ENCODE measurements at regions not wholly inside any gene's neighbourhood (a gene's known extent, or its start where the extent isn't known, plus 50 kb on each side); places are given as distances from the start of the nearest gene placed in this dataset.
"Not testable (repeated sequence)": the region's sequence is repeated elsewhere in the genome, so short reads cannot be mapped to it uniquely, and the experiment has no call there.

- no peak for DNase-seq
Measured at GRCh38 chr11:70595452-70595851, 197.1 kb downstream of the CTTN start.

DNA sequence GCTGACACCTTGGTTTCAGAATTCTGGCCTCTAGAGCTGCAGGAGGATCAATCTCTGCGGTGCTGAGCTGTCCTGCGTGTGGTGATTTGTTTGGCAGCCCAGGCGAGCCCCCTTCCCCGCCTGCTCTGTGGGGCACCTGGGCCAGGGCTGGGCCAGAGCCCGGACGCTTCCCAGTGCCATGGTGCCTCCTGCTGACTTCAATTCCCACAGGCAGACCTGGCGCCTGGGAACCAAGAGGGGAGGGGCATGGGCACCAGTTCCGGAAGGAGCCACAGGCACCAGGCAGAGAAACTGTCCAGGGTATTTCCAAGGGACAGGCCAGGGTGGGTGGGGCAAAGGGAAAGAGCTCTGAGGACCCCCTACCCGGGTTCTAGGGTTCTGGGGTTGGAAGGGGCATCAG, 197.8 kb downstream of the CTTN start:
- DNase-seq = no peak

DNA sequence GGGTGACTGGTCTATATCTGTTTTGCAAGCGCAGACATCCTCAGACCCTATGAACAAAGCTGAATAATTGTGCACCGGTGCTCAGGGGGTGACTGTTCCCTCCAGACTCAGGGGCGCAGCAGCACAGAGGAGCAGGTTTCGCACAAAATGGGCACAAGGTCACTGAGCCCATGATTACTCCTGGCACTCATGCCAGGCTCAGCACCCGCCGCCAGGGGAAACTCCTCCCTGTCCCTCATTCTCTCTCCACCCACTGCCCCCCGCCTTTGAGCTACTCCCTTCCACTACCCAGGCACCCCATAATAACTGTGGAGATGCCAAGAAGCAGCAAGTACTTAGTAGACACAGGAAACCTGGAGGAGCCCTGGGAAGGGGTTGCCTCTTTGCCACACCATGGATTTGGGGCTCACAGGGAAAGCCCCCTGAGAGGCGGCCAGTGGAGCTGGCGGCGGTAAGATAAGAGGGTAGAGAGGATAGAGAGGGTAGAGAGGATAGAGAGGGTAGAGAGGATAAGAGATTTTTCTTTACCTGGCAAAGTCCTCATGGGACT, 198.8 kb downstream of the CTTN start:
- DNase-seq = no peak

GRCh38 chr11:70597751-70598625, 199.7 kb downstream of the CTTN start:
- DNase-seq = no peak

- DNase-seq = not testable (repeated sequence)
Measured at GRCh38 chr11:70600911-70601415, 202.6 kb downstream of the CTTN start.

- no peak for DNase-seq
Measured at GRCh38 chr11:70601861-70602538, 203.7 kb downstream of the CTTN start.

GRCh38 chr11:70603114-70603755, 204.9 kb downstream of the CTTN start:
- no peak for DNase-seq

- no peak for DNase-seq
Measured at GRCh38 chr11:70603756-70604211, 205.5 kb downstream of the CTTN start.

- DNase-seq = no peak
Measured at GRCh38 chr11:70604221-70604620, 205.9 kb downstream of the CTTN start.

- DNase-seq = no peak
Measured at GRCh38 chr11:70604630-70605467, 206.5 kb downstream of the CTTN start.

- no peak for DNase-seq
Measured at GRCh38 chr11:70605468-70605815, 207.1 kb downstream of the CTTN start.

GRCh38 chr11:70605846-70606245, 207.5 kb downstream of the CTTN start:
- DNase-seq = no peak

GRCh38 chr11:70606248-70606950, 208.1 kb downstream of the CTTN start:
- no peak for DNase-seq

DNA sequence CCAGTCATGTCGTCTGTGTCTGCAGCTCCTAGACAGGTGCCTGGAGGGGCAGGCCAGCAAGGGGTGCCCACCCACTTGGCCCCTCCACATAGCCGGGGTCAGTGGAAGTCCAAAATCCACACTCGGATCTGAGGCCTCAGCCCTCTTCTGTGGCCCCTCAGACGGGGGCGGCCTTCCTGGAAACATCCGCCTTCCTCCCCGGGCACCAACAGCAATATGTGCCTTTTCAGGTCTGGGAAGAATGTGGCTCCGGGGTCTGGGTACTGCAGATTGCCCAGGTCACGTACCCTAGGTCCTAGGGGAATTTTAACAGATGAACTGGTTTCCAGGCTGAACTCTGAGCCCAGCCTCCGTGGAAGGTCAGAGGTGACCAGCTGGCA, 208.6 kb downstream of the CTTN start:
- DNase-seq = no peak

- DNase-seq = no peak
Measured at GRCh38 chr11:70607561-70607960, 209.2 kb downstream of the CTTN start.

GRCh38 chr11:70608568-70609470, 210.5 kb downstream of the CTTN start:
- DNase-seq = no peak

GRCh38 chr11:70610566-70611565, 212.5 kb downstream of the CTTN start:
- DNase-seq = no peak

GRCh38 chr11:70611821-70612220, 213.5 kb downstream of the CTTN start:
- no peak for DNase-seq

- DNase-seq = no peak
Measured at GRCh38 chr11:70612459-70613141, 214.3 kb downstream of the CTTN start.

Data from NCI-H1417 treated with DMSO at 0.1 percent for 48 hours (cell line).